ENCODE measurements at regions not wholly inside any gene's neighbourhood (a gene's known extent, or its start where the extent isn't known, plus 50 kb on each side); places are given as distances from the start of the nearest gene placed in this dataset.

GRCh38 chr3:59408047-59408624 lies 358.3 kb upstream of the CFAP20DC start:
- Histone ChIP-seq H3K36me3 (no peaks in the 10 kb centered on the region), H3K4me3 (no peak overlapping the region), H3K27me3 (no peaks in the 10 kb centered on the region), H3K4me1 (no peaks in the 10 kb centered on the region), H3K27ac (no peak overlapping the region), H3K9ac (no peak overlapping the region), H4K20me1 (no peaks in the 10 kb centered on the region), H3K4me2 (no peak overlapping the region), H3K9me3 (no peaks in the 10 kb centered on the region)
- TF ChIP-seq Cebpa-rat (IDR thresholded peaks at IDR 0.05) = no peak

DNA sequence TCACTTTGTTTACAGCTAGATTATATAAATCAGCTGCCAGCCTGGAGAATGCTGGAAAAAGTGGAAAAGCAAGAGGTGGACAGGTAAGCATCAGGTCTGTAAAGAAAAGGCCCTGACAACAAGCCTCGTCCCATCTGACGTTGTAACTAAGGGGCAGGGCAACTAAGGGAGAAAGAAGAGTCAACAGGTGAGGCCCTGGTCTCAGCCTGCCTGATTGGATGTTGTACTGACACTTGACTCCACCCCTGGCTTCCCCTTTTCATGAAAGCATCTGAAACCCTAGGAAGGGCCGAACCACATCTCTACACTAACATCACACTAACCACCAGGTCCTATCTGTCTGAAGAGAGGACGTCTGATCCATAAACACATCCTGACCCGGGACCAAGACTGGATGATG lies 357.6 kb upstream of the CFAP20DC start:
- H3K27me3 ChIP-seq = no peaks in the 10 kb centered on the region
- H3K4me3 ChIP-seq = no peak overlapping the region
- H4K20me1 ChIP-seq = no peaks in the 10 kb centered on the region
- H3K9ac ChIP-seq = no peak overlapping the region
- H3K4me2 ChIP-seq = no peak overlapping the region
- no peak for TF ChIP-seq Cebpa-rat (IDR thresholded peaks at IDR 0.05)
- no peak overlapping the region for H3K27ac ChIP-seq
- H3K4me1 ChIP-seq = no peaks in the 10 kb centered on the region
- H3K36me3 ChIP-seq = no peaks in the 10 kb centered on the region
- no peaks in the 10 kb centered on the region for H3K9me3 ChIP-seq

GRCh38 chr3:59406943-59407342 lies 357.1 kb upstream of the CFAP20DC start:
- H3K9ac ChIP-seq = no peak overlapping the region
- H3K36me3 ChIP-seq = no peaks in the 10 kb centered on the region
- H3K27me3 ChIP-seq = no peaks in the 10 kb centered on the region
- H3K4me2 ChIP-seq = no peak overlapping the region
- TF ChIP-seq Cebpa-rat (IDR thresholded peaks at IDR 0.05) = no peak
- H3K4me3 ChIP-seq = no peak overlapping the region
- no peaks in the 10 kb centered on the region for H3K9me3 ChIP-seq
- no peak overlapping the region for H3K27ac ChIP-seq
- no peaks in the 10 kb centered on the region for H3K4me1 ChIP-seq
- no peaks in the 10 kb centered on the region for H4K20me1 ChIP-seq

- H3K9me3 ChIP-seq = no peaks in the 10 kb centered on the region
- H3K36me3 ChIP-seq = no peaks in the 10 kb centered on the region
- H3K9ac ChIP-seq = no peak overlapping the region
- H4K20me1 ChIP-seq = no peaks in the 10 kb centered on the region
- H3K27ac ChIP-seq = no peak overlapping the region
- no peak overlapping the region for H3K4me3 ChIP-seq
- no peak for TF ChIP-seq Cebpa-rat (IDR thresholded peaks at IDR 0.05)
- H3K4me2 ChIP-seq = no peak overlapping the region
- H3K4me1 ChIP-seq = no peaks in the 10 kb centered on the region
- H3K27me3 ChIP-seq = no peaks in the 10 kb centered on the region
These were observed 355.0 kb upstream of the CFAP20DC start for GRCh38 chr3:59404851-59405250.

- H3K9ac ChIP-seq = no peak overlapping the region
- no peaks in the 10 kb centered on the region for H3K9me3 ChIP-seq
- H3K36me3 ChIP-seq = no peaks in the 10 kb centered on the region
- H4K20me1 ChIP-seq = no peaks in the 10 kb centered on the region
- H3K4me1 ChIP-seq = no peaks in the 10 kb centered on the region
- no peak overlapping the region for H3K4me3 ChIP-seq
- no peak for TF ChIP-seq Cebpa-rat (IDR thresholded peaks at IDR 0.05)
- no peak overlapping the region for H3K4me2 ChIP-seq
- no peaks in the 10 kb centered on the region for H3K27me3 ChIP-seq
- no peak overlapping the region for H3K27ac ChIP-seq
These were observed 354.2 kb upstream of the CFAP20DC start for GRCh38 chr3:59404064-59404463.

DNA sequence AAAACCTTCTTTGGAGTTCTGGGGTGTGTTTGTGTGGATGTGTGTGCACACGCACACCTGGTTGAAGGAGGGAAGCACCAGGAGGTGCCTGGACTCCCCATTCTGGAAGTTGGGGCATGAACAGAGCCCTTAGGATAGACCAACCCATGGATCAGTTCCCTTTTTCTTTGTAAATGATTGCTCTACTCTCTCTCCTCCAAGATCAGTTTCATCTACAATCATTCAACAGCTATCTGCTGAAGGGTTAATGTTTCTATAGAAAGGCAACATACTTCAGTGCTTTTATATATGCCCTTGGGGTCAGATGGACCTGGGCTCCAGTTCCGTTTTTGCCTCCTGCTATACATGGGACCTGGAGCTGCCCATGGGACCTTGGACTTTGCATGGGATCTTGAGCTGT lies 352.1 kb upstream of the CFAP20DC start:
- Histone ChIP-seq H3K9ac (no peak overlapping the region), H3K27ac (no peak overlapping the region), H3K36me3 (no peaks in the 10 kb centered on the region), H3K4me2 (no peak overlapping the region), H3K4me3 (no peak overlapping the region), H3K4me1 (no peaks in the 10 kb centered on the region), H3K27me3 (no peaks in the 10 kb centered on the region), H4K20me1 (no peaks in the 10 kb centered on the region), H3K9me3 (no peaks in the 10 kb centered on the region)
- no peak for TF ChIP-seq Cebpa-rat (IDR thresholded peaks at IDR 0.05)

DNA sequence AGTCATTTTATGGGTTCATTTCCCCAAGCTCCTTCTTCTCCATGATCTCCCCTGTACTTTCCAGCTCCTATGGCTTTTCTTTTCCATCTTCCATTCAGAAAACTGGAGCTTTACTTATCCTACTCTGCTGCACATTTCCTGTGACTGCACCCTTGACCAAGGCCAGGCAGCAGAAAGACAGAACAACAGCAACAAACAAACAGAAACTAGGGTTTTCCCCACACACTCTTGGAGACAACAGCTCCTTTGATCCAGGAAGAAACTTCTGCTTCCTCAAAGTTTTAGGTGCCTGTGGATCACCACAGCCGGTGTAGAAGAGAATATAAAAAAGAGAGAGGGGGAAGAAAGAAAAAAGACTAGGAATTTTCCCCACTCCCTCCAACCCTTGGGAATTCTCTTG lies 342.3 kb upstream of the CFAP20DC start:
- Histone ChIP-seq H3K4me2 (no peak overlapping the region), H3K9me3 (peaks cover 4% of the 10 kb centered on the region), H3K4me1 (no peaks in the 10 kb centered on the region), H3K4me3 (no peak overlapping the region), H3K27me3 (no peaks in the 10 kb centered on the region), H3K36me3 (no peaks in the 10 kb centered on the region), H3K9ac (no peak overlapping the region), H4K20me1 (no peaks in the 10 kb centered on the region), H3K27ac (no peak overlapping the region)
- no peak for TF ChIP-seq Cebpa-rat (IDR thresholded peaks at IDR 0.05)

DNA sequence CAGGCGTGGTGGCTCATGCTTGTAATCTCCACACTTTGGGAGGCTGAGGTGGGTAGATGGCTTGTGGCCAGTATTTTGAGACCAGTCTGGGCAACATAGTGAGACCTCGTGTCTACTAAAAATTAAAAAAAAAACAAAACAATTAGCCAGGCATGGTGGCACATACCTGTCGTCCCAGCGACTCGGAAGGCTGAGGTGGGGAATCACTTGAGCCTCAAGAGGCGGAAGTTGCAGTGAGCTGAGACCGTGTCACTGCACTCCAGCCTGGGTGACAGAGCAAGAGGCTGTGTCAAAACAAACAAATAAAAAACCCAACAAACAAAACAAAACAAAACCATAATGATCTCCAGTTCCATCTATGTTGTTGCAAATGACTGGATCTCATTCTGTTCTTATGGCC lies 341.3 kb upstream of the CFAP20DC start:
- peaks cover 4% of the 10 kb centered on the region for H3K9me3 ChIP-seq
- H3K4me2 ChIP-seq = no peak overlapping the region
- no peak overlapping the region for H3K4me3 ChIP-seq
- no peak for TF ChIP-seq Cebpa-rat (IDR thresholded peaks at IDR 0.05)
- no peak overlapping the region for H3K27ac ChIP-seq
- no peak overlapping the region for H3K9ac ChIP-seq
- H3K36me3 ChIP-seq = no peaks in the 10 kb centered on the region
- H3K27me3 ChIP-seq = no peaks in the 10 kb centered on the region
- H4K20me1 ChIP-seq = no peaks in the 10 kb centered on the region
- H3K4me1 ChIP-seq = no peaks in the 10 kb centered on the region

- peaks cover 4% of the 10 kb centered on the region for H3K9me3 ChIP-seq
- H3K27me3 ChIP-seq = no peaks in the 10 kb centered on the region
- no peak overlapping the region for H3K4me3 ChIP-seq
- H4K20me1 ChIP-seq = no peaks in the 10 kb centered on the region
- H3K4me1 ChIP-seq = no peaks in the 10 kb centered on the region
- H3K9ac ChIP-seq = no peak overlapping the region
- TF ChIP-seq Cebpa-rat (IDR thresholded peaks at IDR 0.05) = no peak
- H3K36me3 ChIP-seq = no peaks in the 10 kb centered on the region
- no peak overlapping the region for H3K4me2 ChIP-seq
- H3K27ac ChIP-seq = no peak overlapping the region
These were observed 338.9 kb upstream of the CFAP20DC start for GRCh38 chr3:59388555-59389270.

DNA sequence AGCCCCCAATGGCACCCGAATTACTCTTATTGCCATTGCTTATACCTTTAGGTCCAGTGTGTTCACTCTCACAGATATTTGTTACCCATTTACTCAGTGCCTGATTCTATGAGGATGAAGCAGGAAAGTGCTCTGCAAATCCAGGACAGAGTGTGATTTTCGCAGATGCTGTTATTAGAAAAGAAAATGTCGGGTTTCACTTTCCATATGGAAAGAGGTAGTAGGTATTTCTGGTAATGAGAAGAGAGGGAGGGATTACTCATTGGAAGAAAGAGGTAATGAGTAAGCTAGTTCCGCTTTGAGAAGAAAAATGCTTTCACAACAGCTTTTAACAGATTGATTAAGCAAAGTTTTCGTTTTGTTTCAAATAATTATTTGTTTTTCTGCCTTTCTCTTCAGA lies 336.3 kb upstream of the CFAP20DC start:
- H3K9me3 ChIP-seq = peaks cover 3% of the 10 kb centered on the region
- no peaks in the 10 kb centered on the region for H4K20me1 ChIP-seq
- H3K27me3 ChIP-seq = no peaks in the 10 kb centered on the region
- no peaks in the 10 kb centered on the region for H3K36me3 ChIP-seq
- no peak for TF ChIP-seq Cebpa-rat (IDR thresholded peaks at IDR 0.05)
- no peak overlapping the region for H3K4me3 ChIP-seq
- no peak overlapping the region for H3K4me2 ChIP-seq
- no peak overlapping the region for H3K27ac ChIP-seq
- no peak overlapping the region for H3K9ac ChIP-seq
- no peaks in the 10 kb centered on the region for H3K4me1 ChIP-seq
